Thyroid gland (tissue), 4 donors: ENCODE measurements at regions not wholly inside any gene's neighbourhood (a gene's known extent, or its start where the extent isn't known, plus 50 kb on each side); places are given as distances from the start of the nearest gene placed in this dataset.
A peak's percentile ranks its signal among the peaks of the same experiment; 100 is the strongest.
"Not testable (repeated sequence)": the region's sequence is repeated elsewhere in the genome, so short reads cannot be mapped to it uniquely, and the experiment has no call there.

Experiments
- DNase-seq, 2 donors: peaks; one replicate each; pipeline ENCODE4 v3.0.0-alpha.2; 2019
- H3K27ac ChIP-seq, 3 donors: fragments of 200-600 bp; sonication (generic); 1 replicate in 2 of 3; 2 replicates in 1 of 3; pipeline ENCODE4 v1.5.1; 2016 to 2019; ENCODE audit warnings: mild to moderate bottlenecking in 1 of 3, moderate library complexity in 1 of 3
- H3K27me3 ChIP-seq: fragments of 200-600 bp; sonication (generic); one replicate; pipeline ENCODE4 v1.5.1; 2019
- H3K36me3 ChIP-seq, 2 donors: fragments of 200-600 bp; sonication (generic); one replicate each; pipeline ENCODE4 v1.5.1; 2016 to 2019
- H3K4me1 ChIP-seq, 2 donors: fragments of 200-600 bp; sonication (generic); one replicate each; pipeline ENCODE4 v1.5.1; 2017 to 2019
- H3K4me3 ChIP-seq, 3 donors: fragments of 200-600 bp; sonication (generic); replicated peaks in 1 of 3; 1 replicate in 2 of 3; 2 replicates in 1 of 3; pipeline ENCODE4 v1.5.1; 2016; ENCODE audit warnings: mild to moderate bottlenecking in 1 of 3
- H3K9me3 ChIP-seq: fragments of 200-600 bp; sonication (generic); one replicate; pipeline ENCODE4 v1.5.1; 2017
- WGBS, 2 donors: methylation state at CpG; one replicate each; pipeline ENCODE4 v1.1.5; 2017; 5-methylcytosine and 5-hydroxymethylcytosine counted together
- intact Hi-C: fragments of 100-400 bp; cut with DNase I; formaldehyde crosslinking; loops from one replicate; pipeline ENCODE4 v1.15.1; 2023

GRCh38 chr1:243074224-243074623 is 180.9 kb downstream of the CEP170 start:
- H3K27ac ChIP-seq, H3K36me3 ChIP-seq, H3K4me1 ChIP-seq, H3K9me3 ChIP-seq, H3K4me3 ChIP-seq, intact Hi-C loops, H3K27me3 ChIP-seq, DNase-seq: not testable (repeated sequence)
- WGBS, 2 donors = 83 to 92% methylated on average over 1 of the region's 5 CpGs

GRCh38 chr1:243067056-243067455 is 188.0 kb downstream of the CEP170 start:
- WGBS, 2 donors = 95 to 100% methylated on average over 1 to 5 of the region's 7 CpGs
- H3K27ac ChIP-seq, H3K9me3 ChIP-seq, H3K27me3 ChIP-seq, H3K36me3 ChIP-seq, intact Hi-C loops, H3K4me1 ChIP-seq, DNase-seq, H3K4me3 ChIP-seq: not testable (repeated sequence)

- H3K4me3 ChIP-seq, H3K4me1 ChIP-seq, H3K27me3 ChIP-seq: not testable (repeated sequence)
Observed at GRCh38 chr1:243061965-243062364, 193.1 kb downstream of the CEP170 start.

GRCh38 chr1:243055510-243055909 is 199.6 kb downstream of the CEP170 start:
- H3K4me1 ChIP-seq, intact Hi-C loops, H3K4me3 ChIP-seq, H3K36me3 ChIP-seq, DNase-seq, H3K9me3 ChIP-seq, H3K27me3 ChIP-seq, H3K27ac ChIP-seq: not testable (repeated sequence)
- 93 to 95% methylated on average over 21 to 22 of the region's 22 CpGs for WGBS, 2 donors

More at GRCh38 chr1:243061965-243062364, 193.1 kb downstream of the CEP170 start:
- 51 to 62% methylated on average over 5 of the region's 6 CpGs for WGBS, 2 donors
- DNase-seq, H3K9me3 ChIP-seq, H3K27ac ChIP-seq, intact Hi-C loops, H3K36me3 ChIP-seq: not testable (repeated sequence)

GRCh38 chr1:243055091-243055490 is 200.0 kb downstream of the CEP170 start:
- H3K27me3 ChIP-seq, DNase-seq, H3K4me1 ChIP-seq, H3K4me3 ChIP-seq, intact Hi-C loops, H3K36me3 ChIP-seq, H3K9me3 ChIP-seq, H3K27ac ChIP-seq: not testable (repeated sequence)
- WGBS, 2 donors = 94 to 96% methylated on average over 8 to 9 of the region's 14 CpGs

GRCh38 chr1:243054681-243055080 is 200.4 kb downstream of the CEP170 start:
- H3K27ac ChIP-seq, H3K4me1 ChIP-seq, DNase-seq, intact Hi-C loops, H3K36me3 ChIP-seq, H3K27me3 ChIP-seq, H3K9me3 ChIP-seq, H3K4me3 ChIP-seq: not testable (repeated sequence)
- WGBS, 2 donors = 95% methylated on average over 19 to 20 of the region's 20 CpGs

GRCh38 chr1:243053048-243053447 is 202.0 kb downstream of the CEP170 start:
- H3K36me3 ChIP-seq, H3K4me3 ChIP-seq, DNase-seq, H3K27me3 ChIP-seq, H3K4me1 ChIP-seq, H3K27ac ChIP-seq, intact Hi-C loops, H3K9me3 ChIP-seq: not testable (repeated sequence)
- 75 to 94% methylated on average over 1 of the region's 7 CpGs for WGBS, 2 donors

GRCh38 chr1:243050613-243051012 is 204.5 kb downstream of the CEP170 start:
- intact Hi-C loops, H3K27me3 ChIP-seq: not testable (repeated sequence)
- no CpG with 5 or more reads among the region's 9 CpGs for WGBS, 2 donors

GRCh38 chr1:243049716-243050115 is 205.4 kb downstream of the CEP170 start:
- DNase-seq, H3K9me3 ChIP-seq, intact Hi-C loops, H3K27me3 ChIP-seq, H3K36me3 ChIP-seq, H3K27ac ChIP-seq, H3K4me3 ChIP-seq, H3K4me1 ChIP-seq: not testable (repeated sequence)
- WGBS, 2 donors = 60 to 70% methylated on average over 2 to 6 of the region's 14 CpGs

More at GRCh38 chr1:243050613-243051012, 204.5 kb downstream of the CEP170 start:
- not testable (repeated sequence) for H3K9me3 ChIP-seq, H3K4me1 ChIP-seq, H3K27ac ChIP-seq, DNase-seq, H3K36me3 ChIP-seq, H3K4me3 ChIP-seq

GRCh38 chr1:243021365-243021764 is 233.7 kb downstream of the CEP170 start:
- H3K36me3 ChIP-seq, DNase-seq, H3K4me3 ChIP-seq, H3K27ac ChIP-seq, H3K9me3 ChIP-seq, H3K4me1 ChIP-seq, intact Hi-C loops, H3K27me3 ChIP-seq: not testable (repeated sequence)
- WGBS, 2 donors = 59 to 61% methylated on average over 4 of the region's 4 CpGs

- H3K27me3 ChIP-seq, intact Hi-C loops, H3K36me3 ChIP-seq, H3K9me3 ChIP-seq, H3K4me1 ChIP-seq, H3K27ac ChIP-seq, H3K4me3 ChIP-seq: not testable (repeated sequence)
- DNase-seq = peak; percentile 40 to 77
- WGBS, 2 donors = 0% methylated on average over 1 of the region's 1 CpG
Observed at GRCh38 chr1:243019030-243019635, 235.9 kb downstream of the CEP170 start.

GRCh38 chr1:243010719-243011118 is 244.4 kb downstream of the CEP170 start:
- DNase-seq, H3K4me1 ChIP-seq, intact Hi-C loops, H3K27ac ChIP-seq, H3K9me3 ChIP-seq, H3K27me3 ChIP-seq, H3K36me3 ChIP-seq, H3K4me3 ChIP-seq: not testable (repeated sequence)
- 37% methylated on average over 2 of the region's 3 CpGs; no CpG with 5 or more reads in 1 of the 2 donors for WGBS, 2 donors

- intact Hi-C loops, H3K36me3 ChIP-seq, H3K27me3 ChIP-seq, H3K4me3 ChIP-seq, H3K4me1 ChIP-seq, DNase-seq, H3K9me3 ChIP-seq, H3K27ac ChIP-seq: not testable (repeated sequence)
- WGBS, 2 donors = 40 to 50% methylated on average over 4 of the region's 4 CpGs
Observed at GRCh38 chr1:243001003-243001402, 254.1 kb downstream of the CEP170 start.
